ENCODE measurements at regions not wholly inside any gene's neighbourhood (a gene's known extent, or its start where the extent isn't known, plus 50 kb on each side); places are given as distances from the start of the nearest gene placed in this dataset.
A peak's percentile ranks its signal among the peaks of the same experiment; 100 is the strongest.

- no peak for TF ChIP-seq CTCF (IDR thresholded peaks at IDR 0.05; ENCODE audit: extremely low read depth, insufficient read depth, missing control alignments)
- in situ Hi-C loops (cut with MboI; ENCODE audit: low pct_unique_long_range_greater_than_20kb, low sequenced_read_pairs, unreplicated experiment) = no loop called here
- no peak for DNase-seq (ENCODE audit: low spot score)
Measured at GRCh38 chr17:62172492-62173291, 107.6 kb upstream of the MED13 start.

- no peak for TF ChIP-seq CTCF (IDR thresholded peaks at IDR 0.05; ENCODE audit: extremely low read depth, insufficient read depth, missing control alignments)
- in situ Hi-C loops (cut with MboI; ENCODE audit: low pct_unique_long_range_greater_than_20kb, low sequenced_read_pairs, unreplicated experiment) = no loop called here
- no peak for DNase-seq (ENCODE audit: low spot score)
Measured at GRCh38 chr17:62167076-62167475, 102.0 kb upstream of the MED13 start.

- DNase-seq (ENCODE audit: low spot score) = peak; percentile 54
- in situ Hi-C loops (cut with MboI; ENCODE audit: low pct_unique_long_range_greater_than_20kb, low sequenced_read_pairs, unreplicated experiment) = no loop called here
- no peak for TF ChIP-seq CTCF (IDR thresholded peaks at IDR 0.05; ENCODE audit: extremely low read depth, insufficient read depth, missing control alignments)
Measured at GRCh38 chr17:62164747-62165722, 100.0 kb upstream of the MED13 start.

GRCh38 chr17:62163847-62164246 is 98.8 kb upstream of the MED13 start:
- no peak for TF ChIP-seq CTCF (IDR thresholded peaks at IDR 0.05; ENCODE audit: extremely low read depth, insufficient read depth, missing control alignments)
- no peak for DNase-seq (ENCODE audit: low spot score)
- in situ Hi-C loops (cut with MboI; ENCODE audit: low pct_unique_long_range_greater_than_20kb, low sequenced_read_pairs, unreplicated experiment) = no loop called here

- DNase-seq (ENCODE audit: low spot score) = no peak
- in situ Hi-C loops (cut with MboI; ENCODE audit: low pct_unique_long_range_greater_than_20kb, low sequenced_read_pairs, unreplicated experiment) = no loop called here
- no peak for TF ChIP-seq CTCF (IDR thresholded peaks at IDR 0.05; ENCODE audit: extremely low read depth, insufficient read depth, missing control alignments)
Measured at GRCh38 chr17:62162898-62163297, 97.8 kb upstream of the MED13 start.

- in situ Hi-C loops (cut with MboI; ENCODE audit: low pct_unique_long_range_greater_than_20kb, low sequenced_read_pairs, unreplicated experiment) = no loop called here
- DNase-seq (ENCODE audit: low spot score) = no peak
- no peak for TF ChIP-seq CTCF (IDR thresholded peaks at IDR 0.05; ENCODE audit: extremely low read depth, insufficient read depth, missing control alignments)
Measured at GRCh38 chr17:62161405-62162148, 96.5 kb upstream of the MED13 start.
